IMR-90 (cell line): ENCODE measurements at regions not wholly inside any gene's neighbourhood (a gene's known extent, or its start where the extent isn't known, plus 50 kb on each side); places are given as distances from the start of the nearest gene placed in this dataset.

Source experiments
- ATAC-seq: fragments of 200-7000 bp; cut with Tn5 transposase; 2 replicates; pipeline ENCODE4 v1.9.1; 2020; ENCODE audit warnings: low read depth, mild to moderate bottlenecking, moderate library complexity
- BruUV-seq: library from RNA; stranded (reverse); fragments of 400-500 nt; replicated peaks from 2 replicates; lab custom pipeline; 2021; lab: Mats Ljungman, UMichigan
- CTCF ChIA-PET: fragments of 300-600 bp; formaldehyde crosslinking; extraction: SDS; loops from one replicate; lab custom pipeline; 2021; ENCODE audit warnings: antibody characterized with exemption; lab: Yijun Ruan, JAX
- POLR2A ChIA-PET: fragments of 300-600 bp; sonication (Branson Sonifier 250); formaldehyde crosslinking; loops from one replicate; lab custom pipeline; 2022; ENCODE audit warnings: antibody characterized with exemption; ENCODE audit not compliant: unreplicated experiment; lab: Charles Lee
- DNase-seq: peaks from one replicate; pipeline ENCODE4 v3.0.0; 2013
- H2AFZ ChIP-seq: replicated peaks from 2 replicates; pipeline ENCODE3; 2013; ENCODE audit warnings: low read length, mild to moderate bottlenecking; ENCODE audit not compliant: poor library complexity
- H2AK5ac ChIP-seq: 2 replicates; pipeline ENCODE4 v1.6.1; 2013; ENCODE audit warnings: low read depth, low read length, inconsistent platforms
- H2AK9ac ChIP-seq: replicated peaks from 2 replicates; pipeline ENCODE3; 2013; ENCODE audit warnings: mild to moderate bottlenecking, low read depth, low read length, moderate library complexity; ENCODE audit not compliant: poor library complexity
- H2BK120ac ChIP-seq: 2 replicates; pipeline ENCODE4 v1.6.1; 2013; ENCODE audit warnings: low read depth, low read length, inconsistent platforms
- H2BK15ac ChIP-seq: 3 replicates; pipeline ENCODE4 v1.6.1; 2013; ENCODE audit warnings: low read depth, low read length, inconsistent platforms
- H2BK20ac ChIP-seq: 2 replicates; pipeline ENCODE4 v1.6.1; 2013; ENCODE audit warnings: low read depth, mild to moderate bottlenecking, inconsistent platforms, low read length, moderate library complexity
- H2BK5ac ChIP-seq: 2 replicates; pipeline ENCODE4 v1.6.1; 2013; ENCODE audit warnings: mild to moderate bottlenecking, low read depth, low read length, inconsistent platforms; ENCODE audit not compliant: poor library complexity, severe bottlenecking
- H3K14ac ChIP-seq: replicated peaks from 2 replicates; pipeline ENCODE4 v1.6.1; 2013; ENCODE audit warnings: low read depth, low read length, inconsistent platforms
- H3K18ac ChIP-seq: 2 replicates; pipeline ENCODE4 v1.6.1; 2013; ENCODE audit warnings: low read depth, low read length, control low read depth
- H3K23ac ChIP-seq: 2 replicates; pipeline ENCODE4 v1.6.1; 2013; ENCODE audit warnings: low read depth, low read length, inconsistent platforms
- H3K27ac ChIP-seq: 2 replicates; pipeline ENCODE4 v1.5.1; 2013; ENCODE audit warnings: mild to moderate bottlenecking, control low read depth, low read length; ENCODE audit not compliant: insufficient read depth
- H3K27me3 ChIP-seq: 2 replicates; pipeline ENCODE4 v1.6.1; 2013; ENCODE audit warnings: low read length; ENCODE audit not compliant: control insufficient read depth, insufficient read depth
- H3K36me3 ChIP-seq: 2 replicates; pipeline ENCODE4 v1.6.1; 2013; ENCODE audit warnings: low read length, mixed read lengths; ENCODE audit not compliant: control insufficient read depth, insufficient read depth
- H3K4ac ChIP-seq: 2 replicates; pipeline ENCODE4 v1.6.1; 2013; ENCODE audit warnings: low read depth, low read length, inconsistent platforms
- H3K4me1 ChIP-seq: 2 replicates; pipeline ENCODE4 v1.6.1; 2013; ENCODE audit warnings: low read length, mixed read lengths; ENCODE audit not compliant: control insufficient read depth, insufficient read depth
- H3K4me2 ChIP-seq: 2 replicates; pipeline ENCODE4 v1.6.1; 2013; ENCODE audit warnings: low read depth, mild to moderate bottlenecking, control low read depth, low read length, moderate library complexity
- H3K4me3 ChIP-seq: 2 replicates; pipeline ENCODE4 v1.5.1; 2013; ENCODE audit warnings: low read depth, mild to moderate bottlenecking, control low read depth, low read length, moderate library complexity; ENCODE audit not compliant: insufficient read depth
- H3K56ac ChIP-seq: 2 replicates; pipeline ENCODE4 v1.6.1; 2013; ENCODE audit warnings: low read length, inconsistent platforms; ENCODE audit not compliant: insufficient read depth; ENCODE audit errors: extremely low read depth
- H3K79me1 ChIP-seq, 2 experiments: 2 replicates each; pipeline ENCODE4 v1.6.1; 2013; ENCODE audit warnings: low read length in 2 of 2, inconsistent platforms in 1 of 2, low read depth in 1 of 2
- H3K9ac ChIP-seq: 2 replicates; pipeline ENCODE4 v1.6.1; 2013; ENCODE audit warnings: low read depth, low read length, control low read depth
- H3K9me1 ChIP-seq: 2 replicates; pipeline ENCODE4 v1.6.1; 2013; ENCODE audit warnings: low read length, inconsistent platforms; ENCODE audit not compliant: insufficient read depth
- H3K9me3 ChIP-seq: 2 replicates; pipeline ENCODE4 v1.6.1; 2013; ENCODE audit warnings: low read length; ENCODE audit not compliant: control insufficient read depth, insufficient read depth
- H4K20me1 ChIP-seq: 2 replicates; pipeline ENCODE4 v1.6.1; 2013; ENCODE audit warnings: low read length, inconsistent platforms; ENCODE audit not compliant: insufficient read depth
- H4K5ac ChIP-seq: 2 replicates; pipeline ENCODE4 v1.6.1; 2013; ENCODE audit warnings: mild to moderate bottlenecking, low read depth, low read length, control low read depth
- H4K8ac ChIP-seq, 2 experiments: 2 replicates each; pipeline ENCODE4 v1.6.1; 2013; ENCODE audit warnings: low read depth in 2 of 2, low read length in 2 of 2, control low read depth in 1 of 2, inconsistent platforms in 1 of 2
- H4K91ac ChIP-seq: 2 replicates; pipeline ENCODE4 v1.6.1; 2013; ENCODE audit warnings: low read depth, low read length, inconsistent platforms; ENCODE audit not compliant: insufficient read depth
- CEBPB ChIP-seq: IDR thresholded peaks from 2 replicates; pipeline ENCODE4 v1.6.1; 2012; ENCODE audit warnings: low read depth, low read length, improper control_type of control experiment
- FOS ChIP-seq: fragments of 150-350 bp; IDR thresholded peaks from 2 replicates; pipeline ENCODE4 v1.6.1; 2016; ENCODE audit warnings: low read depth, low read length
- MAFK ChIP-seq: IDR thresholded peaks from 2 replicates; pipeline ENCODE4 v1.6.1; 2012; ENCODE audit warnings: low read depth, low read length, improper control_type of control experiment
- MAZ ChIP-seq: IDR thresholded peaks from 2 replicates; pipeline ENCODE4 v1.6.1; 2012; ENCODE audit warnings: low read depth, mild to moderate bottlenecking, low read length, improper control_type of control experiment, moderate library complexity, borderline replicate concordance
- RCOR1 ChIP-seq: IDR thresholded peaks from 2 replicates; pipeline ENCODE4 v1.6.1; 2012; ENCODE audit warnings: mild to moderate bottlenecking, low read length, improper control_type of control experiment; ENCODE audit not compliant: insufficient replicate concordance
- RFX5 ChIP-seq: IDR thresholded peaks from 2 replicates; pipeline ENCODE4 v1.8.0; 2012; ENCODE audit warnings: low read depth, mild to moderate bottlenecking, low read length, moderate library complexity
- WGBS, 2 experiments: methylation state at CpG; one replicate each; pipeline versions ENCODE4 v1.1.5 to v1.1.7; 2013; ENCODE audit warnings: missing lambda C conversion rate in 2 of 2; ENCODE audit not compliant: insufficient read length in 1 of 2; ENCODE audit errors: extremely low coverage in 2 of 2; 5-methylcytosine and 5-hydroxymethylcytosine counted together
- dilution Hi-C: fragments of 300-500 bp; cut with HindIII; formaldehyde crosslinking; loops from one replicate; pipeline ENCODE4 v1.14.3; 2018; ENCODE audit warnings: low sequenced_read_pairs; ENCODE audit not compliant: unreplicated experiment
- in situ Hi-C: fragments of 300-500 bp; cut with MboI; formaldehyde crosslinking; loops from 3 replicates; pipeline ENCODE4 v1.14.3; 2019; ENCODE audit warnings: low sequenced_read_pairs, inconsistent platforms, mixed read lengths
- intact Hi-C: fragments of 100-400 bp; cut with micrococcal nuclease; formaldehyde crosslinking; loops from 2 replicates; pipeline ENCODE4 v1.10.0; 2022
- TF ChIP-seq, protein P1 (sequence below): fragments of 150-350 bp; IDR thresholded peaks from 2 replicates; pipeline ENCODE4 v1.6.1; 2017; ENCODE audit warnings: mild to moderate bottlenecking, antibody characterized with exemption, low read length, low read depth

- H3K79me1 ChIP-seq, result no peaks in the 10 kb centered on the region
- H2BK120ac ChIP-seq, result no peak overlapping the region
- no peak for ATAC-seq
- H3K23ac ChIP-seq, result no peak overlapping the region
- H2AK9ac ChIP-seq, result no peak overlapping the region
- intact Hi-C loops (no loop called here), dilution Hi-C loops (no loop called here), in situ Hi-C loops (no loop called here)
- no peak overlapping the region for H3K4me2 ChIP-seq
- BruUV-seq, result no TSS peak
- H3K27ac ChIP-seq, result no peak overlapping the region
- no peak overlapping the region for H2AFZ ChIP-seq
- H4K20me1 ChIP-seq, result no peaks in the 10 kb centered on the region
- POLR2A ChIA-PET, result no interaction called here
- no peak overlapping the region for H3K4me3 ChIP-seq
- no peak overlapping the region for H3K9ac ChIP-seq
- H3K4ac ChIP-seq, result no peak overlapping the region
- no peak for TF ChIP-seq RCOR1
- no peak for TF ChIP-seq RFX5
- TF ChIP-seq, protein P1, sequence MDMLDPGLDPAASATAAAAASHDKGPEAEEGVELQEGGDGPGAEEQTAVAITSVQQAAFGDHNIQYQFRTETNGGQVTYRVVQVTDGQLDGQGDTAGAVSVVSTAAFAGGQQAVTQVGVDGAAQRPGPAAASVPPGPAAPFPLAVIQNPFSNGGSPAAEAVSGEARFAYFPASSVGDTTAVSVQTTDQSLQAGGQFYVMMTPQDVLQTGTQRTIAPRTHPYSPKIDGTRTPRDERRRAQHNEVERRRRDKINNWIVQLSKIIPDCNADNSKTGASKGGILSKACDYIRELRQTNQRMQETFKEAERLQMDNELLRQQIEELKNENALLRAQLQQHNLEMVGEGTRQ, result no peak
- no peak for TF ChIP-seq MAZ
- no peak for TF ChIP-seq MAFK
- no peak for TF ChIP-seq FOS
- no peak for TF ChIP-seq CEBPB
- H3K9me3 ChIP-seq, result 0 out of 2 replicates have a peak, but pooled peaks cover 4% of the 10 kb centered on the region
- H3K27me3 ChIP-seq, result no peaks in the 10 kb centered on the region
- H3K9me1 ChIP-seq, result no peaks in the 10 kb centered on the region
- H3K4me1 ChIP-seq, result no peaks in the 10 kb centered on the region
- H2BK5ac ChIP-seq, result no peak overlapping the region
- no peak overlapping the region for H3K18ac ChIP-seq
- no peak overlapping the region for H4K5ac ChIP-seq
- no peak overlapping the region for H4K91ac ChIP-seq
- CTCF ChIA-PET, result no interaction called here
- no peaks in the 10 kb centered on the region for H3K36me3 ChIP-seq
- no peak overlapping the region for H4K8ac ChIP-seq
- no CpG with 5 or more reads among the region's 3 CpGs for WGBS, 2 experiments
- no peak overlapping the region for H2BK20ac ChIP-seq
- H3K14ac ChIP-seq, result no peak overlapping the region
- no peak overlapping the region for H2BK15ac ChIP-seq
- H2AK5ac ChIP-seq, result no peak overlapping the region
- no peak overlapping the region for H3K56ac ChIP-seq
- DNase-seq, result no peak
Observed at GRCh38 chr5:20559845-20560244, 571.8 kb upstream of the CDH18 start.
